GM21529 (cell line): ENCODE measurements at regions not wholly inside any gene's neighbourhood (a gene's known extent, or its start where the extent isn't known, plus 50 kb on each side); places are given as distances from the start of the nearest gene placed in this dataset.
A peak's percentile ranks its signal among the peaks of the same experiment; 100 is the strongest.

Experiments used
- ATAC-seq: cut with Tn5 transposase; IDR thresholded peaks from one replicate; pipeline ENCODE4 v1.9.1; 2021; ENCODE audit not compliant: unreplicated experiment

DNA sequence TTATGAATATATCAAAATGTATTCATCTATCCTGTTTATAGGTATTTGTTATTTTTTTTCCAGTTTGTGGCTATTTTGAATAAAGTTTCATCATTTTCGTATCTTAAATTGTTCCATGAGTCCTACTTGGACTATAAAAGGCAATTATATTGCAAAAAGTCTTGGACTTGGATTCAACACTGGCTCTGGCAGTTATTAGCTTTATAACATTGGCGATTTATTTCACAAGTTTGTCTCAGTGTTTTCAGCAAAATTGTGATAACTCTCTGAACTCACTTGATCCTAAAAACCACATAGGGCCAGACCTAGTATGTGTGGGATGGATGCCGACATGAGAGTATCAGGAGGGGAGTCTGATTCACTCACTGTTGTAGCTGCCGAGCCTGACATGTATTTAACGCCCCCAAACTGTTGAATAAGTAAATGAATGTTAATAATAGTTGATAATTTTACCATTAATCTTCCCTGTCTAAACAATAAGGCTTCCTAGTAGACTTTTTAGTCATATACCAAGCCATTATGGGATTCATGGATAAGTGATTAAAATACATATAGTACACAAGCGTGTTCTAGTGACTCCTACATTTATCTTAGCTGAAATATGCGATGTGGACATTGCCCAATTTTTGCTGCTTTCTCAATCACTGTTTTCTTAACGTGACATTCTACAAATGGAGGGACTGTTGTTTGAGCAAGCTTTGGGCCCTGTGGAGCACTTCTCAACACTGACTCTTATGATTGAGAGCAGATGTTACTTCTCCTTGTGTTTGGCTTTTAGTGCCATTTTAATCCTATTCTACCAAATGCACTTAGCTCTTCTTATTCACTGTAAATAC, 907.6 kb downstream of the EPHA4 start:
- no peak for ATAC-seq

DNA sequence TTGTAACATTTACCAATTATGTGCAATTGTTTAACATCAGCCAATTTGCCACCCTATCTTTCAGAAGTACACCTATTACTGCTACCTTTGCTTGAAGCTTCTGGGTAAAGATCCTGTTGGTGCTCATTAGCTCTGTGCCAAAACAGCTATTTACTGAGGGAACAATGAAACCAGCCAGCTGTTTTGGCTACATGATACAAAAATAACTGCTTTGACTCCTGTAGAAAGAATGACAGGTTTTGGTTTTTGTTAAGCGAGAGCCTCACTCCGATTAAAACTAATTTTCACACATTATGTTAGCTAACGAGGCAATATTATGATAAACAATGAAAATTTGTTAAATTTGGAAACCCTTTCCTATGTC, 907.0 kb downstream of the EPHA4 start:
- no peak for ATAC-seq

DNA sequence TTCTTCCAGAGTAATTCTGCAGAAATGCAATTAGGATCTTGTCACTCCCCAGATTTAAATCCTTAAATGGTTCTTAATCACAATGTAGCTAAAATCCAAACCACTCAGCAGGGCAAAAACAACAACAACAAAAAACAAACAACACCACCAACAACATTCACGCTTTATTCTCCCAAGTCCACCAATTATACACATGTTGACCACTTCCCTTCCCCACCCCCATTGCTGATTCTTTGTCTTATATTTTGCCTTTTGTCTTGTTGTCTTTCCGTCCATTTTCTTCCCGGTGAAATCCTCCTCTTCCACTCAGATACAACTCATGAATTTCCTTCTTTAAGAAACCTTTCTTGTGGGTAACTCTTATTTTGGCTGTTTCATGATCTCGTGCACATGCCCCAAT, 902.8 kb downstream of the EPHA4 start:
- no peak for ATAC-seq

DNA sequence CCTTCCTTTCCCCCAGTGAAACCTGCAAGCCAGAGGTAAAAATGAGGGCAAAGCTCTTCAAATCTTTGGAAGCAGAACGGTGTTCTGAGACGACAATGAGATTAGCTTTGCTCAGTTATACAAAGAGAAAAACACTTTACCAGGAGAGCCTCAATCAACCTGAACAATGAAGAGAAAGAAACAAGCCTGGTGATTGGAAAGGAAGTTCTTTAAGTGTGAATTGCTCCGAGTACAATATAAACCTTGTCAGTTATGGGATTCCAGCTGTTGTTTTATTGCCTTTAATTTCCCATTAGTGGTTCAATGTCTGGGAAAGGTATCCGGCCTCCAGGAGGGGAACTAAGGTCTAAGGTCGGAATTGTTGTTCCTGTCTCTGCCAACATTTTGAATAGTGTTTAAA, 901.6 kb downstream of the EPHA4 start:
- no peak for ATAC-seq

DNA sequence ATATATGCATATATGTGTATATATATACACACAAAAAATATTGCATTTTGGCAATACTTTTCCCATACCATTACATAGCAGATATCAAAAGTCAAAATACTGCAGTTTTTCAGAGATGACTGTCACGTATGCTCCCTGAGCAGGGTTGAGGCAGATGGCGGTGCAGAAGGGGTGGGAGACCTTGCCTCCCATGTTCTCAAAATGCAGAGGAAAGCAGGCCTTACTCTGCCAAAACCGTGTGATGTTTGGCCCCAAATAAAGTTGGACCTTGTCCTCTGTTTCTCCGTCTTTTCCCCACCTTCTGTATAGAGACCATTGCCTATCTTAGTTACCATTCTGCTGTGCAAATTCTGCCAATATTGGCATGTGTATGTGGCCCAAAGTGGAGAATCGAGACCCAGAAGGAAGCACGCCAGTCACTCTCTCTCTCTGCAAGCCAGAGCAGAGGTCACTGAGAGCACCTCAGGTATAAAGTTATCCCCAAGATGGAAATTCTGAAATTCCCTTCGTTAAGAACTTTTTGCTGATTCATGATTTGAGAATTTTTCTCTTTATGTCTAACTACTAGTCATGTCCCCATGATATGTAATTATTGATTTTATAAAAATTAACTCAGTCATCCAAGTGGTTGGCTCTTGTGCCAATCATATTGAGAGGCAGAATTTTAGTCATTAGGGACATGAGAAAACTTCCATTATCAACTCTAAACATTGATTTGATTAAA, 898.8 kb downstream of the EPHA4 start:
- no peak for ATAC-seq

DNA sequence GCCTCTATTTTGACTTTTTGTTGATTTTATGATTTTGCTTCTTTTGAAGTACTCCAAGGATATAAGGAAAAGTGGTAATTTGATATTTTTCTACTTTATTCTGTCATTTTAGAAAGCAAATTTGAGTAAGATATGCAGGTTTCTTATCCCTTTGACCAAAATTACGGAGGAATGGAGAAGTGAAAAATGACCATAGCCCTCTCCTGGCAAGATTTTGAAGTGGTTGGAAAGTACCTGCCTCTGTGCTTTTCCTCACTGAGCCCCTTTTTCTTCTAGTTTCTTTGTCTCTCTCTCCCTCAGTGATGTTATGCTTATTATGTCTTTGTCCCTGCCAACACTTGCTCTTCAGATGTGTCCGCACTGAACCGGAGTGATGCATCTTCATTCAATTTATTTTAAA, 898.1 kb downstream of the EPHA4 start:
- ATAC-seq, result peak; percentile 61

DNA sequence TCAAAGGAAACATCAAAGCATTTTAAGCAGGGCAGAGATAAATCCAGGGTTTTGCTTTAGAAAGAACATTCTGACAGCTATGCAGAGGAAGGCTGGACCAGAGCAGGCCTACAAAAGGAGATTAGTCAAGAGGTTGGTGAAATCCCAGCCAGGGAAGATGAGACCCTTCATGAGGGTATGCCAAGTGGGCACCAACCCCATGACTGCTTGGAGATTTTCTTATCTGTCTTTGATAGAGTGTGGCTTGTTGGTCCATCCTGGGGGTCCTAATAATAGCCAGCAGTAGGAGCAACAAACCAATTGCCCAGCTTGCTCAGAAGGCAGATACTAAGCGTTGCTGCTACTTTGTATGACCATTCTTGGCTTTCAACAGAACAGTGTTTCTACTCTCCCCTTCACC, 895.4 kb downstream of the EPHA4 start:
- ATAC-seq, result no peak

DNA sequence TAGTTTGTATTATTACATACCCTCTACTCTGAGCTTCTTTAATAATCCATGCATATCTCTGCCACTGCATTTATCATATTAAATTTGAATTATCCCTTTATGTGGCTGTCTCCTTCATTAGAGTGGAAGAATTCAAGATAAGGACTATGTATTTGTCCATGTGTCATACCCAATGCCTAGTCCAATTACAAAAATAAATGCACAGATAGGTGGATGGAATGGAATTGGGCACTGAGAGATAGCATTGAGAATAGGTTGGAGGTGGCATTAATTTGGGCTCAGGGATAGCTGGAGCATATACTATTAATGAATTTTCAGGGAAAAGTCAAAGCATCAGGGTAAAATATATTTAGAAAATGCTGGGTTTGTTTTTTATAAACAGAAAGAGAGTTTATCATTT, 893.2 kb downstream of the EPHA4 start:
- no peak for ATAC-seq

DNA sequence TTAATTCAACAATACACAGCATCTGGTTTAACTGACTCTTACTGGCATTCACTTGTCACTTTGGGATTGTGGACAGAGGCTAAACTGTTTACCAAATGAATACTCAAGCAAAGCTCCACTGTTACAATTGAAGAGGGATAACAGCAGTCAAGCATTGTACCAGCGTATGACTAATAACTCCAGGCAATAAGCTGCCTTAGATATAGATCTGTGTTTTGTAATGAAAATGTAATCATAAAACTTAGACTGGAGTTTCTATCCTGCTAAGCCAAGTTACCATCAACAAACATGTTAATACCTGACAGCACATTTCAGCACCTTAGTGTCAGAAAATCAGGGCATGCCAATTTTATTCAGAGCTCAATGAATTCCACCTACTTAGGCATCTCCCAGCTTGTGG, 889.5 kb downstream of the EPHA4 start:
- ATAC-seq, result no peak

DNA sequence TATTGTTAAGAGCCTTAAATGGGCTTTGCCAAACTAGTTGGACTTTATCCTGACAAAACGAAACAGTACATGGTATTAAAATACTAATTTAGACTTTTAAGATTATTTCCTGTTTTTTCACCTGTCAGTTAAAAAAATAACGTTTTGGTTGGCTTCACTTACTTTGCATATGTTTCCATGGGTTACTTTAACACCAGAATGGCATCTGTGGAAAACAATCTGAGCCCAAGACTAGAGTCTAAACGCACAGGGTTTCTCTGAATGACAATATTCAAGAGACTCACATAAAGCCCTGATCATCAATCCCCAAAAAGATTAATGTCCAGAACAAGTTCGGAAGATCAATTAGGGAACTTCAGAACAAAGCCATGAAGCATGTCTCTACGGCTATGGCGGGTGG, 888.0 kb downstream of the EPHA4 start:
- no peak for ATAC-seq

DNA sequence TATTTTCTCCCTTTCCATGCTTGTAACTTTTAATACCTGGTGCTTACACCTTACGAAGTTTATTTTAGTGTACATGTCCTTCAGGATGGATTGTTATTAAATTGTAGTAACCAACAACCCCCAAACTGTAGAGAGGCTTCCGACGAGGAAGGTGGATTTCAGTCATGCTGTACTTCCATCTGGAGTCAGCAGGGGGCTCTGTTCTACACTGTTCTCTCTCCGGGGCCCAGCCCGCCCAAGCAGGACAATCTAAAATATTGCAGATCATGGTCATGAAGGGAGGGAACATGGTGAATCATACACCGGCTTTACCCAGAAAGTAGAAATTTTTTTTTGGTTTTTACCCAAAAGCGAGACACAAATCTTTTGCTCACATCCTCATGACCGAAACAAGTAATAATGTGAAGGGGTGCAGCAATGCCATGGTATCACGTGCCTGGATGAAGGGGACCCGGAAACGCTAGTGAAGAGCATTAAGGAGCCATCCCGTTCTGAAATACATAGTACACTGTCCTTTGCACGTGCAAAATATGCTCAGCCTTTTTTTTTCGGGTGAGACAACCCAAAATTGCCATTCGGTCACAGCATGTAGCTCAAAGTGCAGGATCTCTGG, 884.8 kb downstream of the EPHA4 start:
- peak; percentile 94 for ATAC-seq

DNA sequence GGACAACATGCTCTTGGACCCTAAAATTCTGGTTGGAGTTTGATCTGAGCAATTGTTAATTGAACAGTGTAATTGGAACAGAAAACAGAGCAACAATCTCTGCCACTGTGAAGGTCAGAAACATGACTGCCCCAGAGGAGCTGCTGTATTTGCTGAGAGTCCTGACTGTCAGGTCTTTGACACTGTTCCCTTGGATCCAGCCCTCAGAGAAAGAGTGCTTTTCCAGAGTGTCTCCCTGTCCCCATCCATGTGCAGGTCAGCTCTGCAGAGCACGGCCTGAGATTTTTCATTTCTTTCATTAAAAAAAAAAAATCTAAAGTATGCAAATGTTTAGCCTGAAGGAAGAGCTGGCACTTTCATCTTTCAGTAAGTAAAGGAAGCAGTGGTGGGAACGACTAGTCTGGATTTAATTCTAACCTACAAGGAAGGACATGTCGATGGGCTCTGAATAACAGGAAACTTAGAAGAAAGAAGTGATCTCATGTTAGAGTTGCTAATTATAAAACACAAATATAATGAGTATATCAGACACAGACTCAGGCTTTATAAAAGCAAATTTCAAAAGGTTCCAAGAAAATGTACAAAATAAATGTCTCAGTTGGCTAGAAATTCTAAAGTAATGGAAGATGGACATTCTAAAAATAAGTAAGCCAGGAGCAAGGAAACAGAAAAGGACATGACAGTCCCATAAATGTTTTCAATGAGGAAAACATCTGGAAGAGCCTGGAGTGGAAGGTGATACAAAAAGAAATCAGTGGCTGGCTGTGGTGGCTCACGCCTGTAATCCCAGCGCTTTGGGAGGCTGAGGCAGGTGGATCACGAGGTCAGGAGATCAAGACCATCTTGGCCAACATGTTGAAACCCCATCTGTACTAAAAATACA, 876.5 kb downstream of the EPHA4 start:
- no peak for ATAC-seq

DNA sequence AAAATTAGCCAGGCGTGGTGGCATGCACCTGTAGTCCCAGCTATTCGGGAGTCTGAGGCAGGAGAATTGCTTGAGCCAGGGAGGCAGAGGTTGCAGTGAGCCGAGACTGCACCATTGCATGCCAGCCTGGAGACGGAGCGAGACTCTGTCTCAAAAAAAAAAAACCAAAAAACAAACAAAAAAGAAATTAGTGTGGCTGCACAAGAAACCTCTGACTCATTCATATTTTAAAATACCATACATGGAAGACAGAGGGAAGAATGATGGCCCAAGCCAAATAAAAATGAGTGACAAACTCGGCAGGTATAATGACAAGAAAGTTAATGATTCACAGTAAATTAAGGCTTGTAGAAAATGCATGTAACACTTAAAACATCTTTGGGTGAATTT, 875.8 kb downstream of the EPHA4 start:
- ATAC-seq, result no peak

DNA sequence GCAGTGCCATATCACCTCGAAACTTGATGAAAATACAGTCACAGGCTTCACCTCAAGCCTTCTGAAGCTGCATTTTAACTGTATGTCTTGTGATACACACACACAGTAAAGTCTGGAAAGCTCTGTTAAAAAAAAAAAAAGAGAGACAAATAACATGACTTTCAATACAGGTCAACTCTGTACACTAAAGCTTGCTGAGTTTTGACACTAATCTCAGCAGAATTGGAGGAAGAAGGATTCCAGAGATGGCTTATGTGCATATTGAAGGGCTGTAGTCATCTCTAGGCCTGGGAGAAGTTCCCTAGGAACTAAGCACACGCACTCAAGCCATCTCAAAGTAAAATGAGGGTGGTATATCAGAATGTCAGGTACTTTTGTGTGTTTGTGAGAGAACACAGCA, 875.1 kb downstream of the EPHA4 start:
- no peak for ATAC-seq

DNA sequence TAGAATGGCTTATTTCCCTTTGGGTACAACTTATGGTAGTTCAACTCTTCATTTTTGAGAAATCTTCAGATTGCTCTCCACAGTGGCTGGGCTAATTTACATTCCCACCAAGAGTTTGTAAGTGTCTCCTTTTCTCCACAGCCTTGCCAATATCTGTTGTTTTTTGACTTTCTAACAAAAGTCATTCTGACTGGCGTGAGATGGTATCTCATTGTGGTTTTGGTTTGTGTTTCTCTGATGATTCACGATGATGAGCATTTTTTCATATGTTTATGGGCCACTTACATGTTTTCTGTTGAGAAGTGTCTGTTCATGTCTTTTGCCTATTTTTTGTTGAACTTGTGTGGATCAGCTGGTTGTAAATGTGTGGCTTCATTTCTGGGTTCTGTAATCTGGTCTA, 871.0 kb downstream of the EPHA4 start:
- no peak for ATAC-seq

DNA sequence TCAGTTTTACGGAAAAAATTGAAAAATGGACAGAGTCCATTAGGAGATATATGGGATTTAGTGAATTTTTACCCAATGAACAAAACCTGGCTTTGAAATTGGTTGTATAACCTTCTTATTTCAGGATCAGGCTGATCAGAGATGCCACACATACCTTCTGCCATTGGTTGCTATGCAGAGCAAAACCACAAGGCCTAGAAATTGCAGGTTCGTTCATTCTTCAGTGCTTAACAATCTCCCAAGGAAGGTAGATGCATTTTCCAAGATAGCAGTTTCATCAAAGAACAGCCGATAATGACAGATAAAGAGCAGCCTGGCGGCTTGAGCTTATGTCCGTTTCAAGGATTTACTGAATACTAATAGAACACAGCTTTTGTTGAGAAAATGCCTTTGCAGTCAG, 868.8 kb downstream of the EPHA4 start:
- ATAC-seq, result no peak

DNA sequence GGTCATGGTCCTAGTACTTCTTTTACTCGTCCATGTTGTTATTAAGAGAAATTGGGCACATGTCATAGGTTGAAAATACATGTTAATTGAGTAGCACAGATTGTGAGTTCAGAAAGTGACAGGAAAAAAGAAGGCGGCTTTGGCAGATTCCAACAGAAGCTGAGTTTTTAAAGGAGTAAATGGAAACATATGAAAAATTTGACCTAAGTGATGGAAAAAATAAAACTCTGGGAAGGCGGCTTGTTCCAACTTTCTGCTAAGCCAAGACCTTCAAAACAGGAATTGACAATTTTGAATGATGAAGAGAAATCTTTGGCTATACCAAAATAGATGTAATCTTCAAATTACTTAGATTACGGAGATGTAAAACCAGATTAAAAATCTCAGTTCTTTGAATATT, 868.0 kb downstream of the EPHA4 start:
- no peak for ATAC-seq

DNA sequence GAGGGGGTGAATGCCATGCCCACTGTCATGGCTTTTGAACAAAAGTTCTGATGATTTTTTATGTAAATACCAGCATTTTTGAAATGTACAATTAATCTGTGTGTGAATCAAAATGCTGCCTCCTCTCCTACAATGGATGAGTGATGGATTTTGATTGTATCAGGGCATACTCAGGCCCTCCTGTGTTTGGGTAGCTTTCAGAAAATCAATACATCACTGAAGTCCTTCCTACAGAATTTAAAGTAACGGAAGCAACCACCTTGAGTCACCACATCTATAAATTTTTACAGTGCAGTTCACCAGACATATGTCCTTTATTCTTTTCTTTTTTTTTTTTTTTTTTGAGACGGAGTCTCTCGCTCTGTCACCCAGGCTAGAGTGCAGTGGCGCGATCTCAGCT, 867.3 kb downstream of the EPHA4 start:
- no peak for ATAC-seq

DNA sequence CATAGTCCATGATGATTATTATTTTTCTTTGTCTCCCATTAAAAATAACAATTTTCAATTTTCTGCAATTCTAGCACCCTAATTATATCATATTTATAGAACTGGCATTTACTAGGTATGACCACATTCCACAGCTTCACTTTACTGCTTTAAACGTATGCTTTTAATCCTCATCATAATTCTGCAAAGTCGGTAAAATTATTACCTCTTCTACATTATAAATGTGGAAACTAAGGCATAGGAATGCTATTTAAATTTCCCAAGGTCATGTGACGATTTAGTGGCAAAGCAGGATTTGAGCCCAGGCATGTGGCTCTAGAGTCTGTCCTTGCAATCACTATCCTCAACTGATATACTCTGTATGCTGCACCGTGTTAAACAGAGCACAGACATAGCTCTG, 866.4 kb downstream of the EPHA4 start:
- ATAC-seq, result no peak

DNA sequence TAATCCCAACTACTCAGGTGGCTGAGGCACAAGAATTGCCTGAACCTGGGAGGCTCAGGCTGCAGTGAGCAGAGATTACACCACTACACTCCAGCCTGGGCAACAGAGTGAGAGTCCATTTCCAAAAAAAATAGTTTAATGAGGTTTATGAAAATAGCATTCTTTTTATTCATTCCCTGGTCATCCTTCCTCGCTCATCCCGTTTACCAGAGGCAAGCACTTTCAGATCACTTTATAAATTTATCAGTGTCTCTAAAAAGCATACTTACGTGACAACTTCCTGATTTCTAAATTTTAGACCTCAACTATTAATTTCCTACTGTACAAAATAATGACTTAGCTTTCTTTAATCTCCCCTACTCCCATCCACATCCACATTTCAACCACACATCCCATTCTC, 864.8 kb downstream of the EPHA4 start:
- ATAC-seq, result no peak

DNA sequence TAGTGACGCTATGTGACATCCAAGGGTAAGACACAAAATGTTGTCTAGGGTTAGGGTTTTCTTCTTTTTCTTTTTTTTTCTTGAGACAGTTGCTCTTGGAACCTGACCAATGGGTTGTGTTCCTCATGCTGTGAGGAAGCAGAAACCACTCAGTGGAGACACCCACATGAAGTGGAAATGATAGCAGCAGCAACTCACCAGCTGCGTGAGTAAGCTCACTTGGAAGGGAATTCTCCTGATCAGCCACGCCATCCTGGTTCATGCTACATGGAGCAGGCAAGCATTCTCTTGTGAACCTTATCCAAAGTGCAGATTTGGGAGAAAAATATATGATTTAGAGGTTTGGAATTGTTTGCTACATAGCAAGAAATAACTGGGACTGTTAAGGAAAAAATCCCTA, 863.7 kb downstream of the EPHA4 start:
- ATAC-seq, result no peak
